NCI-H2196 treated with DMSO at 0.1 percent for 48 hours (cell line): ENCODE measurements at regions not wholly inside any gene's neighbourhood (a gene's known extent, or its start where the extent isn't known, plus 50 kb on each side); places are given as distances from the start of the nearest gene placed in this dataset.
"Not testable (repeated sequence)": the region's sequence is repeated elsewhere in the genome, so short reads cannot be mapped to it uniquely, and the experiment has no call there.

Source experiments
- DNase-seq: peaks from one replicate; lab custom pipeline; 2025; ENCODE audit not compliant: unreplicated experiment; lab: John Stamatoyannopoulos, UW

DNA sequence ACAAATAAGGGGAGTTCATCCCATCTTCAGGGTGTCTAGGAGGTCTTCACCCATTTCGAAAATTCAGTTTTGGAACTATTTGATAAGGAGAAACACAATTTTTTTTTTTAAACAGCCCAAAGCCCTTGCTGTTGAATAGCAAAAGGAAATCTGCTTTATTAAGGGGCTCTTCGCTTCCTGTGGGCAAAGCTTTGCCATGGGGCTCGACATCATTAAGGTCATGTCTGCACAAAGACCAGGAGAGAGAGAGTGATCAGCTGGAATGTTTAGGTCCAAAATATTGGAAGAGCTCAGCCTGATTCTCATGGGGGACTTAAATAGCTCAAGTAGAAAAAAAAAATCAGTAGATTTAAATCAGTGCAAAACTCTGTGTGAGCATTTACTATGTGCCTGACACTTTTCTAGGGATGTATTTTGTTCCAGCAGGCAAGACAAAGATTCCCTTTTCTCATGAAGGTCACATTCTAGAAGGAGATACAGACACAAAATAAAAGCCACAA is 564.6 kb upstream of the KLF4 start:
- no peak for DNase-seq

DNA sequence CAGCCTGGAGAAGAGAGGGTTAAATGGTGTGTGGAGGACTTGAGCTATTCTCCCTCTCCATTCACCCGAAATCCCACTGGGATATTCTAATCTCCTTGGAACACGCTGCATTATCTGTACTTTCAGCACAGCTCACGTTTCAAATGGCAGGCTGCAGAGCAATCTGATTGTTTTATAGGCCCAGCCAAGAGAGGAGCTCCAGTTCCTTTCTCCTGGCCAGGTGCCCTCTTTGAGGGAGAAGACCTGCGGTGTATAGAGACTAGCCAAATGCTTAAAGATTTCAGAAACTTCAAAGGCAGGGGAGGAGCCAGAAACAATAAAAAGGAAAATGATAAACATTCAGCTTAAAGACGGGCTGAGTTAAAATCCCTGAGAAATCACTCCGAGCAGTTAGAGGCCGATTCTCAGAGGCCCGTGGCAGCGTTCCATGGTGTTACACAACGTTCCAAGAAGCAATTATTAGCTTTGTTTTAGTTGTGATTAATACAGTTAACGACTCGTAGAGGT is 564.0 kb upstream of the KLF4 start:
- DNase-seq = peak; percentile 6

DNA sequence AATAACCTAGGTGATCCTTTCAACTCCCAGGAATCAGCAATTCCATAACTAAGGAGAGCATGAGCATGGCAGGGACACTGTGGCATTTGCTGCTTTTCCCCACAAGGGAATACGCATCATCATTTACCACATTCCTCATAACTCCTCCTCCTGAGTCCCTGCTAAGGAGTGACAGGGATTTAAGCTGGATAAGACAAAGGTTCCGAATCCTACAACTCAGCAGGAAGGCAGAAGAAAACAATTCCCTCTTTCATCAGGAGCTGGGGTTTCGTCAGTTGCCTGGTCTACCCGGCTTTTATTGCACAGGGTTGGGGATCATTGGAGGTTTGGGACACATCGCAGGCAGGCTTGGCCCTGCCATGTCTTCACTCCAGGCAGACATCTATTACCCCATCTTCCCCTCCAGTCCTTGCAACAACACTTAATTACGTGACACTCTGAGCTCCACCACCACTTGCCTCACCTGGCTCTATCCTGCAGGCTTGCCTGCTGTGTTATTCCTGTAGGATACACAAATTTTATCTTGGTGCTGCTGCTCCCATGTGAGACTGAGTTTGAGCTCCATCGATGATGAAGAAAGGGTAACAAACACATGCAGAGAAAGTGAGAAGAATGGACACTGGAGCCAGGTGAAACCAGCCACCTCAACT is 563.0 kb upstream of the KLF4 start:
- no peak for DNase-seq

DNA sequence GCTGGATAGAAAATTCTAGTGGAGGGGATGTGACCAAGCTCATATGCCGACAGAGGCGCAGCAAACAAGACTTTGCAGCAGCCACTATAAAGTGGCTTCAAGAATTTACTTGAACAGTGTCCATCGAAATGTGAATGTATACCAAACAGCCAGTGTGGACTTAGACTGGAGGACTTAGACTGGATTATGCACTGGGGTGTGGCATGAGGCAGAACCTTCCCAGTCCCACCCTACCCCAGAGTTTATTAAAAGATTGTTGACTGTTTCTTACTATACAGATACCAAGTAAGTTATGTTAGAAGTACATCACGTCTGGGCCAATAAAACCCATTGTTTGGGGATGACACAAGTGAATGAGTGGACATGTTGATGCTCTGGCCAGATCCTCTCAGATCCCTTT is 561.3 kb upstream of the KLF4 start:
- no peak for DNase-seq

DNA sequence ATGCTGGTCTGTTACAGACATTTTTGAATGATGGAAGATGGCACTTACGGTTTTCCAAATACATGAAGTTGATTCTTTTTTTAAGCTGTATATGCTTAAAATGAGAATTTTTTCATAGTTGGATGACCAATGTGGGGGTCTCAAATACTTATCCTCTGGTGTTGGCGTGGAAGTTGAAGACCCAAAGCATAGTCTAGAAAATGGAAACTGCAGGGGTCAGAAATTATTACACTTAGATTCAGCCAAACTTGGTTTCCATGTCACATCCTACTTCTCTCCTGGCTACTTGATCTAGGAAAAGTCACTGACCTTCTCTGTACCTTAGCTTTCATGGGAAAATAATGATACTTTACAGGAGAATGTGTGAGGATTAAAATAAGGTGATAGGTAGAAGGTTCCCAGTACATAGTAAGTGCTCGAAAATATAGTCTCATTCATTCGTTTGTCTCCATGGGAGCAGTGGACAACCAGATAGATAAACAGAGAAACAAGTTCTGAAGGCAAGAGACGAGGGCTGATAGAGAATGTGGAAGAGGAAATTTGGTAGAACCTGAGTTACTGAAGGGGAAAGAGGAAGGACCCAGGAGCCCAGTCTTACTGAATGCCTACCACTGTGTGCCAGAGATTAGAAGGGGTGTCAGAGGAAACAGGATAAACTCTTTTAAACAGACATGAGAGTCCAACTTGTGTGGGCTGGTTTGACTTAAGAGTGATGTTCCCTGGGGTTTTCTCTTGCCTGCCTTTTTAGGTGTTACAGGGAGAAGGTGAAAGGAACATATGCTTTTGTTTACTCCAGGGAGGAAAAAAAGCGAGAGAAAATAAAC is 560.3 kb upstream of the KLF4 start:
- DNase-seq = no peak

DNA sequence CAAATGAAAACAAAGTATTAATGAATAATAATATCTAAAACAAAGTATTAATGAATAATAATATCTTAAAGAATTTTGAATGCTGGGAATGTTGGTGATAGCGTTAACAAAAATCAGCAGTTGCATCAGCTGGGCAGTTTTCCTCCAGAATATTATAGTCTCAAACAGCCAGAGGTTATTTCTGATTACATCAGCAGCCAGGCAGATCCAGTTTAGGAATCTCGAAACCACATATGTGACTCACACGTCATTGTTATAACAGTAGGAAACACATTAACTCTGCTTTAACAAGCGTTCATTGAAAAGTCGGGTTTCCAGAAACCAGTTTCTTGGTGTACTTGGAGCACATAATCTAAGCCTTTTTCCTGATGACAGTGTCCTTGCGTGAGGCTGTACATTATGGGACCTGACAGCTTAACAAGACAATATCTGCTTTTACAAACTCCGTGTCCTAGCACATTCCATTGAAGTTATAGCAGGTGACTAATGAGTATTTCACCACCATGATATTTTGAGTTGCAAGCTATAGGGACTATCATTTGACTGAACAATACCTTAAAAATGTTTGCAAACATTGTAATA is 559.5 kb upstream of the KLF4 start:
- DNase-seq = no peak

DNA sequence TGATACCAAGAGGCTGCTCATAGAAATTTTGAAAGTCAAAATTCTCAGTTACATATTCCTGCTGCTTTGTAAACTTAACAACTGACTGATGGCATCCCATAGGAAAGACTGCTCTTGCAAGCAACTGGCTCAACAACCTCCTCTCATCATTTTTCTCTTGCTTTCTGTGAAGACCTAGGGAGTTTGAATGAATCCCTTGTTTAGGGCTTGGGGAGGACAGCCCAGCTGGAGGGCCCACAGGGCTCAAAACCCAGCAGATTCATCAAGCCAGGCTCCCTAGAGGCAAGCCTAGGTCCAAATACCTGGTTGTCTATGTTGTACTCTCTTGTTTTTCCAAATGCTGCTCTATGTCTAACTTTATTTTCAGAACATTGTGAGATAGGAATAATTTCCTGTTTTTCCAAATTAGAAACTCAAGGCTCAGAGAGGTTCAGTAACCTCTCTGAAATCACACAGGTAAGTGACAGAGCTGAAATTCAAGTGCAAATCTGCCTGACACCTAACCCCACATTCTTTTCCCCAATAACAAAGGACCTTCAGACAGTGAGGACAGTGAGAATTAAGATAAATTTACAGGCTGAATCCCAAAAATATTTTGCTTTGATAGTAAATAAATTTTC is 558.9 kb upstream of the KLF4 start:
- DNase-seq = no peak

DNA sequence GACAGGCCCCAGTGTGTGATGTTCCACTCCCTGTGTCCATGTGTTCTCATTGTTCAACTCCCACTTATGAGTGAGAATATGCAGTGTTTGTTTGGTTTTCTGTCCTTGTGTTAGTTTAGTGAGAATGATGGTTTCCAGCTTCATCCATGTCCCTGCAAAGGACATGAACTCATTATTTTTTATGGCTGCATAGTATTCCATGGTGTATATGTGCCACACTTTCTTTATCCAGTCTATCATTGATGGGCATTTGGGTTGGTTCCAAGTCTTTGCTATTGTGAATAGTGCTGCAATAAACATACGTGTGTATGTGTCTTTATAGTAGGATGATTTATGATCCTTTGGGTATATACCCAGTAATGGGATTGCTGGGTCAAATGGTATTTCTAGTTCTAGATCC is 558.2 kb upstream of the KLF4 start:
- not testable (repeated sequence) for DNase-seq

DNA sequence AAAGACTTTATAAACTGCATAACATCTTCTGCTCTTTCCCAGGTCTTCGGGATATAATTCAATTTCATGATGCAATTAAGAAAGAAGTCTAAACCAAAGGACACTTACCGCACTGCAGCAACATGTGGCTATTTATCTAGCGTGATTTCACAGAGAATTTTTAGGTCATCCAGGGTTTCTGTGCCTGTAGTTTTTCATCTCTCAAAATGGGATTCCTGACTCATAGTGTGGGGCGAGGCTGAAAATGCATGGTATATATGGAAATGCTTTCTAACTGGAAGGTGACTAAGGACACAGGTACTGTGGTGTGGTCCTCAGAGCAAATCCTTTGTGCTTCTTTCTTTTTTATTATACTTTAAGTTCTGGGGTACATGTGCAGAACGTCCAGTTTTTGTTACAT is 557.7 kb upstream of the KLF4 start:
- no peak for DNase-seq

DNA sequence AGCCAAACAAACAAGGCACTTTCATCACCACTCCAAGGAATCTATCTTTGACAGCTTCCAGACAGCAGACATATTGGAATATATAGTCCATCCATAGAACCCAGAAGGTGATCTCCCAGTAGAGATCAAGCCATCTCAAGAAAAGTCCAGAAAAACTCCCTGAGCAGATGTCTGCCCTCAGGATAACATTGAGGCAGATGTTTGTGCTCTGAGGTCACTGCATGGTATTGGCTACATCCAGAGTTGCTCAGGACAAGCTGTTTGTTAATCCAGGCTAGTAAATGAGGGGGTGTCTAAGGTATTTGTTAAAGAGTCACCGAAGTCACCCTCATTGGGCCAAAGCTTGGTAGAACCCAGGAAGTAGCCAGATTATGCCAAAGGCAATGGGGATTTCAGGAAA is 556.3 kb upstream of the KLF4 start:
- no peak for DNase-seq

DNA sequence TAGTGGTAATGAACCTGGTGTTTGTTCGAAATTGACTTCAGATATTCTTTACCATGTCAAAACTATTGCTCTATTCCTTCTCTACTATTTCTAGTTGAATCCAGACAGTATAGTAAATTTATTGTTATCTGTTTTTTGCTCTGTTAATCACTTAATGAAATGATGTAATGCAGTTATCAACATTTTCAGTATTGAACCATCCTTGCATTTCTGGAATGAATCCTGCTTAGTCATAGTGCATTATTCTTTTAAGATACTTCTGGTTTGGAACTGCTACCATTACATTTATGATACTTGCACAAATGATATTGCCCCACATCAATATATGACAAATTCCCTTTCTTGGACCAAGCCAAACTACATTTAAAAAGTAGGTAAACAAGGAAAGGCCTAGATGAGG is 554.0 kb upstream of the KLF4 start:
- no peak for DNase-seq

DNA sequence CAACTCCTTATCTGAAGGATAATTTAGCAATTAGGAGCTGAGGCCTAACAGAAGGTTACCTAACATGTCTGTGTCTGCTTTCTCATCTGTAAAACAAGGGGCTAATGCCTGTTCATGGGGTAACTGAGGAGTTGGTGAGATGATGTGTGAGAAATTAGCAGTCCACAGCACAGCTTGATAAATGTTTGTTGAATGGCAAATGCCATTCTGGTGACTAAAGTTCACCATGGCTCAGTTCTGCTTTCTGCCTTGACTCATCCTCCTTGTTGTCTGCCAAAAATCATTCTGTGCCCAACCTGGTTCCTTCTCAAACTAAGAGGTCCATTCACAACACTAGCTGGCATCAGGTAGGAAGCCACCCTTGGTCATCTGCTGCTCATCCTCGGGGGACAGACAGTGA is 552.0 kb upstream of the KLF4 start:
- no peak for DNase-seq

DNA sequence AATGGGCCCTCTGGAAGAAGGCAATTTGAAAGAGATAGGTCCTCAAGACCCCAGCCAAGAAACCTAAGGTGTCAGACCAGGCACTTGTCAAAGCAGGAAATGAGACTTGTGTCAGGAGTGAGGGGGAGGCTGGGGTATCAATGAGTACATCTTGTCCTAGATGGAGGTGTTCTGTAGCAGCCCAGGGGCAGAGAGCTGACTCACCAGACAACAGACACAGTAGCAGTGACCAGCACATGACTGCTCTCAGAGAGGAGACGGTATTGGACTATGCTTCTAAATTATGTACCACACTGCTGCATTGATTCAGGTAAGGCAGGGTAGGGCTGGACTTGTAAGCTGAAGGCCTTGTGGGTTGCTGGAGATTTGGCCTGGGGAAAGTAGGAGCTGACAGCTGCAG is 551.2 kb upstream of the KLF4 start:
- DNase-seq = no peak

DNA sequence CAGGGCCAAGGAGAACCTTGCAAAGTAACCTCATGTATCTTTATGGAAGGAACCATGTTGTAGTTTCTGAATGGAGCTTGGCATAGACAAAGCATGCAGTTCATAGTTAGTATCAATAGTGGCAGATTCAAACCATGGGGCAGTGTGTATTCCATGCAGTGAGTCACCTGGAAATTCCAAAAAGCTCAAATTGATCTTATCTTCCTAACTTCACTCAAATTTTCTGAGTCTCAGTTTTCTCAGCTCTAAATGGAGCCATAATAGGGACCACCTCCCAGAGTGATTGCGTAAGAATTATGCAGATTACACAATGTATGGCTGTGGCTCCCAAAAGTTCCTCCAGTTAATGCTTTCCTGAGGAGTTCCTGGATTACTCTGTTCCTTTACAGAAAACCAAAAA is 549.9 kb upstream of the KLF4 start:
- DNase-seq = no peak

DNA sequence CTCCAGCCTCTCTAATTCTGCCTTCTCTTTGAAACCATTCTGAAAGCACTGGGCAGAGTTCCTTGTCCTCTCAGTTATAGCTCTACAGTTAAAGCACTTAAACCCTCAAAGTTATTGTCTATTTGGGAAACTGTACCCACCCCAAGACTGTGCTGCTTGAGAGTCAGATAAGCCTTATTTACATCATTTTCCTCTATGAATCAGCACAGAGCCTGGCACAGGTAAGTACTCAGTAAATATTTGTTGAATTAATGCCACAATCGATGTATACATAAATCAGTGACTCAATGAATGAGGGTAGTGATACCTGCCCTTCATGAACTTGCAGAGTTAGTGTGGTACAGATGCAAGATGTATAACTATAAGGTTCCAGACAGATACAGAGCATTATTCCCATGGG is 549.4 kb upstream of the KLF4 start:
- no peak for DNase-seq

DNA sequence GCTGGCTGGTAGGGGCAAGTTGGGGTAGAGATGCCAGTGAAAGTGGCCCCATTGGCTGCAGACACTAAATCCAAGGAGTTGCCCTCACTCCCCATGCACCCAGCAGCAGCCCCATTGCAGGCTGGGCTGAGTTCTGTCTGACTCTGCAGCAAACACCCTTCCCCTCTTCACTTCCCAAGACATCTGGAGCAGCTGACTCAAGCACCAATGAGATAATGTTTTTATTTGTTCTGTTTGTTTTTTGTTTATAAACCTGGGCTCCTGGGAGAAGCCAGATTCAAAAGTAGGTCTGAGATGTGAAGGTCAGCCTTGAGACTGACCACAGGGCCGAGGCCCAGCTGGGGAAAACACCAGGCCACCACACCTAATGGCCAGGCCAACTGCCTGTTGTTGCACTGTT is 545.9 kb upstream of the KLF4 start:
- no peak for DNase-seq

DNA sequence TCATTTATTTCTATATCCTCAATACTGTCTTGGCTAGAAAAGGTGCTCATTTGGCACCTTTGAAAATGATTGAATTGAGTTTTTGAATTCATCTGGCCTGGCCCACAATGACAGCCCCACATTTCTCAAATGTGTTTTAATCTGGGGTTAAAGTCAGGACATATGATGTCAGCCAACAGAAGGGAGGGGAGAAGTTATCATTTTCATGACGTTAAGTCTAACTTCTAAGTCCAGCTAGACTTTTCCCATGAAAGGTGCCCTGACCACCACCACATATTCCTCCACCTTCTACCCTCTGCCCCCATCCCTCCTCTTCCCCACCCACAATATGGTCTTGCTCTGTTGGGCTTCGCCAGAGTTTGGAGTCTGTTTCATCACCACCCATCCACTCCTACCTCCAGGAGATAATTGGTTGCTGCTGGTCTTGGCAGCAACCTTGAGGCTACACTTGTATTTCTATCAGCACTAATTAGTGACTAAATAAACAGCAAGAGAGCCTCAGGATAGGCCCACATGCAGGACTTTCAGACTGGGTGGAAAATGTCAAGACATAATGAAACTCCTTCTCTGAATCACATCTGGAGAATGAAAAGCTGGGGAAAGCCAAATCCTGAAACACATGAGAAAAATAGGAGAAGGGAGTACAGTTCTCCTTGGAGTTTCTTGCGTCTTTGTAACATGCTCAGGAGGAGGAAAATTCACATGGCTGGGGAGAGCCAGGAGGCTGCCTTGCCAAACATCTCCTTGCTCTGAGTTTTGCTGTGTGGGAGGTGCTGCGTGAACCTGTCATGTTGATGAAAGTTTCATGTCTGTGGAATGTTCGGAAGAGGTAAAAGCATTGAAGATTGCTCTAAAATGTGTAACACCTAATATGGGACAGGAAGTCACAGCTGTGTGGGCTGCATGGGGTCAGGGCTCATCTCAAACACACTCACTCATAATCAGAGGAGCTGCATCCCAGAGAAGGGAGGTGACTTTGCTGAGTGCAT is 544.7 kb upstream of the KLF4 start:
- DNase-seq = no peak

DNA sequence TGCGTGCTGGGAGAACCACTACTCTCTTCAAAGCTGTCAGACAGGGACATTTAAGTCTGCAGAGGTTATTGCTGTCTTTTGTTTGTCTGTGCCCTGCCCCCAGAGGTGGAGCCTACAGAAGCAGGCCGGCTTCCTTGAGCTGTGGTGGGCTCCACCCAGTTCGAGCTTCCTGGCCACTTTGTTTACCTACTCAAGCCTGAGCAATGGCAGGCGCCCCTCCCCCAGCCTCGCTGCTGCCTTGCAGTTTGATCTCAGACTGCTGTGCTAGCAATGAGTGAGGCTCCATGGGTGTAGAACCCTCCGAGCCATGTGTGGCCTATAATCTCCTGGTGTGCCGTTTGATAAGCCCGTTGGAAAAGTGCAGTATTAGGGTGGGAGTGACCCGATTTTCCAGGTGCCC is 542.5 kb upstream of the KLF4 start:
- not testable (repeated sequence) for DNase-seq

DNA sequence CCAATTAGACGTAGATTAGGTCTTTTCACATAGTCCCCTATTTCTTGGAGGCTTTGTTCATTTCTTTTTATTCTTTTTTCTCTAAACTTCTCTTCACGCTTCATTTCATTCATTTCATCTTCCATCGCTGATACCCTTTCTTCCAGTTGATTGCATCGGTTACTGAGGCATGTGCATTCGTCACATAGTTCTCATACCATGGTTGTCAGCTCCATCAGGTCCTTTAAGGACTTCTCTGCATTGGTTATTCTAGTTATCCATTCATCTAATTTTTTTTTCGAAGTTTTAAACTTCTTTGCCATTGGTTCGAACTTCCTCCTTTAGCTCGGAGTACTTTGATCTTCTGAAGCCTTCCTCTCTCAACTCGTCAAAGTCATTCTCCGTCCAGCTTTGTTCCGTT is 541.7 kb upstream of the KLF4 start:
- not testable (repeated sequence) for DNase-seq

DNA sequence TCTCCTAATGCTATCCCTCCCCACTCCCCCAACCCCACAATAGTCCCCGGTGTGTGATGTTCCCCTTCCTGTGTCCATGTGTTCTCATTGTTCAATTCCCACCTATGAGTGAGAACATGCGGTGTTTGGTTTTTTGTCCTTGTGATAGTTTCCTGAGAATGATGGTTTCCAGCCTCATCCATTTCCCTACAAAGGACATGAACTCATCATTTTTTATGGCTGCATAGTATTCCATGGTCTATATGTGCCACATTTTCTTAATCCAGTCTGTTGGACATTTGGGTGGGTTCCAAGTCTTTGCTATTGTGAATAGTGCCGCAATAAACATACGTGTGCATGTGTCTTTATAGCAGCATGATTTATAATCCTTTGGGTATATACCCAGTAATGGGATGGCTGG is 537.1 kb upstream of the KLF4 start:
- not testable (repeated sequence) for DNase-seq
